Tibial artery (tissue), 4 donors: ENCODE measurements at regions not wholly inside any gene's neighbourhood (a gene's known extent, or its start where the extent isn't known, plus 50 kb on each side); places are given as distances from the start of the nearest gene placed in this dataset.
"Not testable (repeated sequence)": the region's sequence is repeated elsewhere in the genome, so short reads cannot be mapped to it uniquely, and the experiment has no call there.

Experiments used
- DNase-seq, 2 donors: peaks; one replicate each; pipeline ENCODE4 v3.0.0-alpha.2; 2019
- H3K27ac ChIP-seq, 2 donors: fragments of 200-600 bp; sonication (generic) in 1 of 2; 1 replicate in 1 of 2; 2 replicates in 1 of 2; pipeline ENCODE4 v1.5.1; 2018 to 2019; ENCODE audit warnings: mild to moderate bottlenecking in 1 of 2
- H3K27me3 ChIP-seq, 2 donors: fragments of 200-600 bp; sonication (generic) in 1 of 2; one replicate each; pipeline versions ENCODE4 v1.5.1 to v1.6.0; 2016 to 2019
- H3K36me3 ChIP-seq, 3 donors: fragments of 200-600 bp; sonication (generic) in 2 of 3; one replicate each; pipeline ENCODE4 v1.5.1; 2016 to 2019; ENCODE audit warnings: mild to moderate bottlenecking in 2 of 3
- H3K4me1 ChIP-seq, 4 donors: fragments of 200-600 bp; sonication (generic) in 2 of 4; 1 replicate in 3 of 4; 2 replicates in 1 of 4; pipeline ENCODE4 v1.5.1; 2016 to 2019
- H3K4me3 ChIP-seq, 2 donors: fragments of 200-600 bp; sonication (generic) in 1 of 2; 1 replicate in 1 of 2; 2 replicates in 1 of 2; pipeline ENCODE4 v1.5.1; 2018 to 2019; ENCODE audit warnings: mild to moderate bottlenecking in 2 of 2
- H3K9me3 ChIP-seq, 3 donors: fragments of 200-600 bp; sonication (generic) in 1 of 3; one replicate each; pipeline ENCODE4 v1.5.1; 2016 to 2019
- CTCF ChIP-seq, 2 experiments: fragments of 200-600 bp in 1 of 2; fragments of 450-650 bp in 1 of 2; IDR thresholded peaks; one replicate each; pipeline ENCODE4 v1.5.1; 2017 to 2019; ENCODE audit warnings: antibody characterized with exemption in 2 of 2, mild to moderate bottlenecking in 1 of 2, moderate library complexity in 1 of 2
- intact Hi-C: fragments of 100-400 bp; cut with DNase I; formaldehyde crosslinking; loops from one replicate; pipeline ENCODE4 v1.15.0; 2023; ENCODE audit warnings: low total_unique reads

- no peaks in the 10 kb centered on the region for H3K36me3 ChIP-seq
- no peaks in the 10 kb centered on the region for H3K4me1 ChIP-seq
- DNase-seq = no peak
- H3K4me3 ChIP-seq = no peak overlapping the region
- intact Hi-C loops = no loop called here
- H3K27me3 ChIP-seq = no peaks in the 10 kb centered on the region
- no peaks in the 10 kb centered on the region for H3K9me3 ChIP-seq
- TF ChIP-seq CTCF (IDR thresholded peaks at IDR 0.05) = no peak
- H3K27ac ChIP-seq = no peak overlapping the region
Measured at GRCh38 chr12:102642199-102642598, 161.8 kb upstream of the IGF1 start.

DNA sequence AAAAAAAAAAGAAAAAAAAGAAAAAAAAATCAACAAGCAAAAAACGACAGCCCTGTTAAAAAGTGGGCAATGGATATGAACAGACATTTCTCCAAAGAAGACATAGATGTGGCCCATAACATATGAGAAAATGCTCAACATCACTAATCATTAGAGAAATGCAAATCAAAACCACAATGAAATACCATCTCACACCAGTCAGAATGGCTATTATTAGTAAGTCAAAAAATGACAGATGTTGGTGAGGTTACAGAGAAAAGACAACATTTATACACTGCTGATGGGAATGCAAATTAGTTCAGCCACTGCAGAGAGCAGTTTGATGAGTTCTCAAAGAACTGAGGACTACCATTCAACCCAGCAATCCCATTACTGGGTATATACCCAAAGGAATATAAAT, 160.3 kb upstream of the IGF1 start:
- H3K27me3 ChIP-seq, H3K4me3 ChIP-seq, intact Hi-C loops, H3K27ac ChIP-seq, H3K36me3 ChIP-seq, H3K4me1 ChIP-seq, DNase-seq, H3K9me3 ChIP-seq: not testable (repeated sequence)

- H3K4me1 ChIP-seq = peaks cover 0 to 4% (median 2%) of the 10 kb centered on the region in 4 donors
- intact Hi-C loops = no loop called here
- no peak for TF ChIP-seq CTCF (IDR thresholded peaks at IDR 0.05)
- no peaks in the 10 kb centered on the region for H3K9me3 ChIP-seq
- no peak overlapping the region for H3K4me3 ChIP-seq
- DNase-seq = no peak
- no peaks in the 10 kb centered on the region for H3K36me3 ChIP-seq
- H3K27ac ChIP-seq = no peak overlapping the region
- no peaks in the 10 kb centered on the region for H3K27me3 ChIP-seq
Measured at GRCh38 chr12:102638777-102639176, 158.4 kb upstream of the IGF1 start.

GRCh38 chr12:102633981-102634605, 153.7 kb upstream of the IGF1 start:
- no peak for DNase-seq
- intact Hi-C loops = no loop called here
- H3K27ac ChIP-seq = no peak overlapping the region
- no peaks in the 10 kb centered on the region for H3K27me3 ChIP-seq
- H3K36me3 ChIP-seq = no peaks in the 10 kb centered on the region
- TF ChIP-seq CTCF (IDR thresholded peaks at IDR 0.05) = no peak
- H3K9me3 ChIP-seq = no peaks in the 10 kb centered on the region
- H3K4me3 ChIP-seq = no peak overlapping the region
- peaks cover 0 to 5% (median 2%) of the 10 kb centered on the region in 4 donors for H3K4me1 ChIP-seq

DNA sequence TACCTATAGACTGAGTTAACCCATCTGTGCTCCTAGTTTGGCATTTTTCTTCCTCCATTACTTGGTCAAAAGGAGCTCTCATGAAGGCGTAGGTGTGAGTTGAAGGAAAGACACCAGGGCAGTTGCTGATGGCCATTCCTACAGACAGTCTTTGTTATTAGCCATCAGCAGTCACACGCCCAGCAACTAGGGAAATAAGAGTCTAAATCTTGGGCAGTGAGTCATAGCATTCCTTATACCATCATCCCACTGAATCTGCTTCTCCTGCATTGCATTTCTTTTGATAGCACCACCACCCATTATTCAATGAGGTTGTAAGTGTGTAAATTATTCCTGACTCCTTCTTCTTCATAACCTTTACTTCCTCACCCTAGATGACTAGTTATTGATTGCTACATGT, 150.9 kb upstream of the IGF1 start:
- H3K27ac ChIP-seq = no peak overlapping the region
- no peaks in the 10 kb centered on the region for H3K36me3 ChIP-seq
- no peak overlapping the region for H3K4me3 ChIP-seq
- H3K4me1 ChIP-seq = peaks cover 0 to 5% (median 2%) of the 10 kb centered on the region in 4 donors
- DNase-seq = no peak
- H3K27me3 ChIP-seq = no peaks in the 10 kb centered on the region
- peaks cover 0 to 7% (median 5%) of the 10 kb centered on the region in 3 donors for H3K9me3 ChIP-seq
- intact Hi-C loops = no loop called here
- no peak for TF ChIP-seq CTCF (IDR thresholded peaks at IDR 0.05)

DNA sequence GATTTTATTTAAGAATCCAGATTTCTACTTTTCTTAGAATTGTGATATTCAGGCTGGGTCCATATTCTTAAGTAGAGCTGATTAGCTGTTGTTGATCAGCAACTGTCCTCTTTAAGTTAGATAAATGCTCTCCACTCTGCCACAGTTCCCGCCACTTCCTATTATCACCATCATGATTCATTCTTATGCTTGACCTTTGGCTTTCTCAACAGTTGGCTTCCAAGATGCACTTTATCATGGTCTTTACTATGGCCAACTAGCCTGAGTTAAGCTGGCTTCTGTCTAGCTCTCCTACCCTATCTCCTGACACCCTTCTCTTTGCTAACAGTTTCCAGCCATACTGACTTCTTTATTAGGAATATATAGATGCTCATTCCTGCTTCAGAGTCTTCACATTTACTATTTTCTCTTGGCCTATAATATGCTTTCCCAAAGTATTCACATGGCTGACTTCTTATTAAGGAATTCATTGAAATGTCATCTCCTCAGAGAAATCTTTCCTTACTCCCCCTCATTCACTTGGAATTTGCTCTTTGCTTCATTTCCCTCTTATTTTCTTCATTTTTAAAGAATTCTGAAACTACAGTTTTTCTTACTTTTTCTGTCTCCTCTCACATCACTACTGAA, 149.0 kb upstream of the IGF1 start:
- H3K9me3 ChIP-seq = peaks cover 0 to 7% (median 5%) of the 10 kb centered on the region in 3 donors
- intact Hi-C loops = no loop called here
- H3K36me3 ChIP-seq = no peaks in the 10 kb centered on the region
- no peak overlapping the region for H3K4me3 ChIP-seq
- H3K27ac ChIP-seq = no peak overlapping the region
- no peak for DNase-seq
- H3K4me1 ChIP-seq = peaks cover 0 to 5% (median 2%) of the 10 kb centered on the region in 4 donors
- no peaks in the 10 kb centered on the region for H3K27me3 ChIP-seq
- TF ChIP-seq CTCF (IDR thresholded peaks at IDR 0.05) = no peak
